Activated naive CD8-positive, alpha-beta T cell treated with anti-CD3 and anti-CD28 coated beads, Interleukin-2, amount 50 U/mL, for 24 hours (primary cell): ENCODE measurements at regions not wholly inside any gene's neighbourhood (a gene's known extent, or its start where the extent isn't known, plus 50 kb on each side); places are given as distances from the start of the nearest gene placed in this dataset.

Experiments
- ATAC-seq: fragments of 150-1000 bp; cut with Tn5 transposase; one replicate; pipeline ENCODE4 v1.10.0; 2021
- DNase-seq: peaks from one replicate; pipeline ENCODE4 v3.0.0; 2021
- H3K27ac Mint-ChIP-seq: one replicate; pipeline ENCODE4 v1.8.0; 2021; ENCODE audit warnings: mild to moderate bottlenecking, mixed read lengths
- H3K27me3 Mint-ChIP-seq: one replicate; pipeline ENCODE4 v1.8.0; 2021; ENCODE audit warnings: mixed read lengths
- H3K36me3 Mint-ChIP-seq: one replicate; pipeline ENCODE4 v1.8.0; 2021; ENCODE audit warnings: low read depth, mixed read lengths
- H3K4me1 Mint-ChIP-seq: one replicate; pipeline ENCODE4 v1.8.0; 2021; ENCODE audit warnings: mixed read lengths
- H3K4me3 Mint-ChIP-seq: one replicate; pipeline ENCODE4 v1.8.0; 2021; ENCODE audit warnings: mild to moderate bottlenecking, moderate library complexity, mixed read lengths
- H3K9me3 Mint-ChIP-seq: one replicate; pipeline ENCODE4 v1.8.0; 2021; ENCODE audit warnings: mixed read lengths

- H3K4me3 Mint-ChIP-seq, result no peak overlapping the region
- H3K9me3 Mint-ChIP-seq, result no peaks in the 10 kb centered on the region
- DNase-seq, result no peak
- no peak for ATAC-seq
- no peaks in the 10 kb centered on the region for H3K4me1 Mint-ChIP-seq
- H3K36me3 Mint-ChIP-seq, result no peaks in the 10 kb centered on the region
- H3K27ac Mint-ChIP-seq, result no peak overlapping the region
- no peaks in the 10 kb centered on the region for H3K27me3 Mint-ChIP-seq
Observed at GRCh38 chr5:38710627-38711026, 135.2 kb upstream of the OSMR start.

GRCh38 chr5:38712391-38712790, 133.4 kb upstream of the OSMR start:
- no peaks in the 10 kb centered on the region for H3K4me1 Mint-ChIP-seq
- no peaks in the 10 kb centered on the region for H3K36me3 Mint-ChIP-seq
- no peak for DNase-seq
- no peak for ATAC-seq
- no peak overlapping the region for H3K27ac Mint-ChIP-seq
- H3K27me3 Mint-ChIP-seq, result no peaks in the 10 kb centered on the region
- H3K9me3 Mint-ChIP-seq, result no peaks in the 10 kb centered on the region
- H3K4me3 Mint-ChIP-seq, result no peak overlapping the region

- DNase-seq, result no peak
- Mint-ChIP-seq H3K27me3 (no peaks in the 10 kb centered on the region), H3K9me3 (no peaks in the 10 kb centered on the region), H3K27ac (no peak overlapping the region), H3K4me3 (no peak overlapping the region), H3K36me3 (no peaks in the 10 kb centered on the region), H3K4me1 (no peaks in the 10 kb centered on the region)
- ATAC-seq, result no peak
Observed at GRCh38 chr5:38714240-38714639, 131.6 kb upstream of the OSMR start.

GRCh38 chr5:38714703-38715355, 131.0 kb upstream of the OSMR start:
- Mint-ChIP-seq H3K9me3 (no peaks in the 10 kb centered on the region), H3K4me3 (no peak overlapping the region), H3K4me1 (no peaks in the 10 kb centered on the region), H3K27ac (no peak overlapping the region), H3K36me3 (no peaks in the 10 kb centered on the region), H3K27me3 (peaks cover 3% of the 10 kb centered on the region)
- ATAC-seq (no peak), DNase-seq (no peak)

GRCh38 chr5:38715696-38716095, 130.1 kb upstream of the OSMR start:
- ATAC-seq (no peak), DNase-seq (no peak)
- H3K27me3 Mint-ChIP-seq, result peaks cover 5% of the 10 kb centered on the region
- no peak overlapping the region for H3K27ac Mint-ChIP-seq
- H3K4me1 Mint-ChIP-seq, result no peaks in the 10 kb centered on the region
- H3K36me3 Mint-ChIP-seq, result no peaks in the 10 kb centered on the region
- H3K9me3 Mint-ChIP-seq, result no peaks in the 10 kb centered on the region
- H3K4me3 Mint-ChIP-seq, result no peak overlapping the region

- H3K9me3 Mint-ChIP-seq, result no peaks in the 10 kb centered on the region
- H3K27me3 Mint-ChIP-seq, result peaks cover 9% of the 10 kb centered on the region
- ATAC-seq (no peak), DNase-seq (no peak)
- H3K36me3 Mint-ChIP-seq, result no peaks in the 10 kb centered on the region
- H3K4me3 Mint-ChIP-seq, result no peak overlapping the region
- no peaks in the 10 kb centered on the region for H3K4me1 Mint-ChIP-seq
- H3K27ac Mint-ChIP-seq, result no peak overlapping the region
Observed at GRCh38 chr5:38716516-38716915, 129.3 kb upstream of the OSMR start.

- Mint-ChIP-seq H3K4me1 (no peaks in the 10 kb centered on the region), H3K27me3 (peaks cover 9% of the 10 kb centered on the region), H3K4me3 (no peak overlapping the region), H3K36me3 (no peaks in the 10 kb centered on the region), H3K9me3 (no peaks in the 10 kb centered on the region), H3K27ac (no peak overlapping the region)
- ATAC-seq, result no peak
- no peak for DNase-seq
Observed at GRCh38 chr5:38718771-38719391, 126.9 kb upstream of the OSMR start.

GRCh38 chr5:38719403-38719802, 126.4 kb upstream of the OSMR start:
- Mint-ChIP-seq H3K4me3 (no peak overlapping the region), H3K4me1 (no peaks in the 10 kb centered on the region), H3K27ac (no peak overlapping the region), H3K27me3 (peaks cover 9% of the 10 kb centered on the region), H3K36me3 (no peaks in the 10 kb centered on the region), H3K9me3 (no peaks in the 10 kb centered on the region)
- ATAC-seq, result no peak
- DNase-seq, result no peak

- Mint-ChIP-seq H3K4me1 (no peaks in the 10 kb centered on the region), H3K36me3 (no peaks in the 10 kb centered on the region), H3K9me3 (no peaks in the 10 kb centered on the region), H3K27me3 (peaks cover 9% of the 10 kb centered on the region), H3K4me3 (no peak overlapping the region), H3K27ac (no peak overlapping the region)
- ATAC-seq, result no peak
- no peak for DNase-seq
Observed at GRCh38 chr5:38719916-38720315, 125.9 kb upstream of the OSMR start.

- no peaks in the 10 kb centered on the region for H3K9me3 Mint-ChIP-seq
- no peaks in the 10 kb centered on the region for H3K4me1 Mint-ChIP-seq
- H3K36me3 Mint-ChIP-seq, result no peaks in the 10 kb centered on the region
- H3K27me3 Mint-ChIP-seq, result peaks cover 9% of the 10 kb centered on the region
- DNase-seq, result no peak
- no peak overlapping the region for H3K4me3 Mint-ChIP-seq
- ATAC-seq, result no peak
- H3K27ac Mint-ChIP-seq, result no peak overlapping the region
Observed at GRCh38 chr5:38720554-38721361, 125.1 kb upstream of the OSMR start.

- DNase-seq, result no peak
- Mint-ChIP-seq H3K36me3 (no peaks in the 10 kb centered on the region), H3K4me1 (no peaks in the 10 kb centered on the region), H3K9me3 (no peaks in the 10 kb centered on the region), H3K4me3 (no peak overlapping the region), H3K27me3 (peaks cover 12% of the 10 kb centered on the region), H3K27ac (no peak overlapping the region)
- ATAC-seq, result no peak
Observed at GRCh38 chr5:38722918-38723317, 122.9 kb upstream of the OSMR start.

- Mint-ChIP-seq H3K9me3 (no peaks in the 10 kb centered on the region), H3K27me3 (peaks cover 12% of the 10 kb centered on the region), H3K36me3 (no peaks in the 10 kb centered on the region), H3K4me3 (no peak overlapping the region), H3K27ac (no peak overlapping the region), H3K4me1 (no peaks in the 10 kb centered on the region)
- ATAC-seq (no peak), DNase-seq (no peak)
Observed at GRCh38 chr5:38723426-38723825, 122.4 kb upstream of the OSMR start.

- ATAC-seq (no peak), DNase-seq (no peak)
- Mint-ChIP-seq H3K36me3 (no peaks in the 10 kb centered on the region), H3K4me3 (no peak overlapping the region), H3K27ac (no peak overlapping the region), H3K4me1 (no peaks in the 10 kb centered on the region), H3K9me3 (no peaks in the 10 kb centered on the region), H3K27me3 (peaks cover 11% of the 10 kb centered on the region)
Observed at GRCh38 chr5:38724301-38725030, 121.3 kb upstream of the OSMR start.

- no peaks in the 10 kb centered on the region for H3K36me3 Mint-ChIP-seq
- ATAC-seq (no peak), DNase-seq (no peak)
- no peaks in the 10 kb centered on the region for H3K4me1 Mint-ChIP-seq
- H3K27me3 Mint-ChIP-seq, result peaks cover 8% of the 10 kb centered on the region
- H3K27ac Mint-ChIP-seq, result no peak overlapping the region
- H3K9me3 Mint-ChIP-seq, result no peaks in the 10 kb centered on the region
- H3K4me3 Mint-ChIP-seq, result no peak overlapping the region
Observed at GRCh38 chr5:38725371-38725865, 120.4 kb upstream of the OSMR start.
